SH-SY5Y (cell line): ENCODE measurements at regions not wholly inside any gene's neighbourhood (a gene's known extent, or its start where the extent isn't known, plus 50 kb on each side); places are given as distances from the start of the nearest gene placed in this dataset.

Source experiments
- GATA2 ChIP-seq: IDR thresholded peaks from 2 replicates; pipeline ENCODE4 v1.6.1; 2011; ENCODE audit warnings: mild to moderate bottlenecking, low read depth, low read length
- GATA3 ChIP-seq: IDR thresholded peaks from 2 replicates; pipeline ENCODE4 v1.6.1; 2011; ENCODE audit warnings: low read depth, mild to moderate bottlenecking, low read length, moderate library complexity

GRCh38 chr15:91422797-91423196 is 322.7 kb downstream of the SV2B start:
- TF ChIP-seq GATA2: no peak
- no peak for TF ChIP-seq GATA3
